Fibroblast of the aortic adventitia (primary cell): ENCODE measurements at regions not wholly inside any gene's neighbourhood (a gene's known extent, or its start where the extent isn't known, plus 50 kb on each side); places are given as distances from the start of the nearest gene placed in this dataset.
A peak's percentile ranks its signal among the peaks of the same experiment; 100 is the strongest.

Source experiments
- DNase-seq: peaks from one replicate; pipeline ENCODE4 v3.0.0-alpha.2; 2010; ENCODE audit warnings: low read depth
- H3K4me3 ChIP-seq: 2 replicates; pipeline ENCODE4 v1.5.1; 2011; ENCODE audit warnings: low read depth, mild to moderate bottlenecking, control low read depth, low read length, moderate library complexity
- TF ChIP-seq, protein P1 (sequence below): IDR thresholded peaks from 2 replicates; pipeline ENCODE4 v1.5.1; 2011; ENCODE audit warnings: mild to moderate bottlenecking, low read length, control low read depth, inconsistent platforms; ENCODE audit not compliant: insufficient read depth

DNA sequence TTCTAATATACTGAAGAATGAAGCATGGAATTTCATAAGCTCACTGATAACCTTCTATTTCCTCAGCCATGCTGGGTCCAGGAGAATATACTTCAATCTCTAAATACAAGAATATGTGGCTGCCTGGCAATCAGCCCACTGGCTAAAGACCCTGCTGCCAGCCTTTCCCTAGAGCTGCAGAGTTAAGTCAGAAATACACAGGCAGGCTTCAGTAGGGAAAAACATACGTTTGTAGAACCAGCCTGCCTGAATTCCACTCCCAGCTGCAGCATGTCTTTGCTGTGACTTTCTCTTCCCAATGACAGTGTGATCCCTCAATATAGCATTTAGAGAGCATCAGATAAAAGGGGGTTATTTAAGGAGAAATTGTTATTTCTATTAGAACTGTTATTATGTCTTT lies 289.1 kb downstream of the PCDH19 start:
- TF ChIP-seq, protein P1, sequence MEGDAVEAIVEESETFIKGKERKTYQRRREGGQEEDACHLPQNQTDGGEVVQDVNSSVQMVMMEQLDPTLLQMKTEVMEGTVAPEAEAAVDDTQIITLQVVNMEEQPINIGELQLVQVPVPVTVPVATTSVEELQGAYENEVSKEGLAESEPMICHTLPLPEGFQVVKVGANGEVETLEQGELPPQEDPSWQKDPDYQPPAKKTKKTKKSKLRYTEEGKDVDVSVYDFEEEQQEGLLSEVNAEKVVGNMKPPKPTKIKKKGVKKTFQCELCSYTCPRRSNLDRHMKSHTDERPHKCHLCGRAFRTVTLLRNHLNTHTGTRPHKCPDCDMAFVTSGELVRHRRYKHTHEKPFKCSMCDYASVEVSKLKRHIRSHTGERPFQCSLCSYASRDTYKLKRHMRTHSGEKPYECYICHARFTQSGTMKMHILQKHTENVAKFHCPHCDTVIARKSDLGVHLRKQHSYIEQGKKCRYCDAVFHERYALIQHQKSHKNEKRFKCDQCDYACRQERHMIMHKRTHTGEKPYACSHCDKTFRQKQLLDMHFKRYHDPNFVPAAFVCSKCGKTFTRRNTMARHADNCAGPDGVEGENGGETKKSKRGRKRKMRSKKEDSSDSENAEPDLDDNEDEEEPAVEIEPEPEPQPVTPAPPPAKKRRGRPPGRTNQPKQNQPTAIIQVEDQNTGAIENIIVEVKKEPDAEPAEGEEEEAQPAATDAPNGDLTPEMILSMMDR, result no peak
- DNase-seq, result no peak
- H3K4me3 ChIP-seq, result no peak overlapping the region

DNA sequence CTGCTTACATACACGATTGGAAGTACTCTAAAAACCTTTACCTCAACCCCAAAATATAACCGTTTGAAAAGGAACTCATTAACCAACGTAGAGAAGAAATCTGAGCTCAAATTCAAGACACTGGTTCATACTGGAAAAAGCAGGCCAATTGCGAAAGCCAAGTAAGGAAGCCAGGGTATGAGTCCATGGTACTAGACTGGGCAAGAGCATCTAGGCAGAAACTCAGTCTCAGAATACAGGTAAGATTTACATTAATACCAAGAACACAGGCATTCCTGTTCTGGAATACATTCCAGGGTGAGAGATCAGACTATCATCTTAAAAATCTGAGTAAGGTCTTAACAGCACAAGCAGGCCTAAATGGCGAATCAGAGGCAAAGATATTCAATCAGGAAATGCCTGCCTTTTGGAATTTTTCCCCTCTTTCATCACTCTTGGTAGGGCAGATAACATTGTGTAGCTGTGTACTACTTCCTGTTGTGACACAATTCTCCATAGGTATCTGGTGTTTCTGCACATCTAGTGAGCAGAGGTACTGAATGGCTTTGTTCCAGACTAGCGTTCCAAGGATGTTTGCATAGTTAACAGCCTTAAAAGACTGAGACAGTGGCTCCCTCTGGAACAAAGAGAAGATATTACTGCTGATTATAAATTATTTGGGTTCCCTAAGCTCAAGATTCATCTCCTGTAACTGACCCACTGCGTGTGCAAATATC lies 311.3 kb downstream of the PCDH19 start:
- peak; percentile 70 for DNase-seq

DNA sequence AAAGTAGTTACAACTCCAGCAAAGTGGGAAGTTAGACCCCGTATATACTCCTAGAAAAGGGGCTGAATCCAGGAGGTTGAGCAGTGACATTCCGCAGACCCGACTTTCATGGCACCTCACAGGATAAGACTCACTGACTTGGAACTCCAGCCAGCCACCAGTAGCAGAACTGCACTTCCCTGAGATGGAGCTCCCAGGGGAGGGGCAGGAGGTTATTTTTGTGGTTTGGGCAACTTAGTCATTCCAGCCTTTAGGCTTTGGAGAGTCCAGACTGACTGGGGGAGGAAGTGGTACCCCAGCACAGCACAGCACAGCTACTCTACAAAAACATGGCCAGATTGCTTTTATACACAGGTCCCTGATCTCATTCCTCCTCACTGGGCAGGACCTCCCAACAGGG lies 319.1 kb downstream of the PCDH19 start:
- DNase-seq, result peak; percentile 49
- TF ChIP-seq, protein P1, result no peak
- no peak overlapping the region for H3K4me3 ChIP-seq

More for the DNA sequence above, 311.3 kb downstream of the PCDH19 start:
- no peak overlapping the region for H3K4me3 ChIP-seq
- TF ChIP-seq, protein P1, result no peak

DNA sequence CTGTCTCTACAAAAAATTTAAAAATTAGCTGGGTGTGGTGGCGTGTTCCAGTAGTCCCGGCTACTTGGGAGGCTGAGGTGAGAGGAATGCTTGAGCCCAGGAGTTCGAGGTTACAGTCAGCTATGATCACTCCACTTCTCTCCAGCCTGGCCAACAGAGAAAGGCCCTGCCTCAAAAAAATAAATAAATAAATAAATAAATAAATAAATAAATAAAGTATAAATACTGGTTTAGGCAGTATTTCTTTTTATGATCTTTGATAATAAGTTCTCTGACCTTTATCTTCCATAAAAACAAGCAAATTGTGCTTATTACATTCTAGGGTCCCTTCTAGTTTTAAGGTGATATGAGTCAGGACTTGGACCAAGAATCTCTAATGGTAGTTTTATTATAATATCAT lies 320.3 kb downstream of the PCDH19 start:
- TF ChIP-seq, protein P1, result no peak
- DNase-seq, result no peak

DNA sequence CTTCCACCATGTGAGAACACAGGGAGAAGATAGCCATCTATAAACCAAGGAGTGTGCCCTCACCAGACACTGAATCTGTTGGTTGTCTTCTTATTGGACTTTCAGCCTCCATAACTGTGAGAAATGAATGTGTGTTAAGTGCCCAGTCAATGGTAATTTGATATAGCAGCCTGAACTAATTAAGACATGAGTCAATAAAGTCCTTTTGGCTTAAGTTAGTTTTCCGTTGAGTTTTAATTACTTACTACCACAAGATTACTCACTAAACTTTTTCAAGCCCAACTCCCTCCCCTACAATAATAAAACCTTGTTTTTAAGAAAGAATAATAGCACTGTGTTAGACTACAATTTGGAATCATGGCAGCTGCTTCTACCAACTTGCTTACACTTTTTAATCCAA lies 324.2 kb downstream of the PCDH19 start:
- no peak for DNase-seq
- no peak overlapping the region for H3K4me3 ChIP-seq
- TF ChIP-seq, protein P1, result no peak

More for the DNA sequence above, 320.3 kb downstream of the PCDH19 start:
- H3K4me3 ChIP-seq, result no peak overlapping the region

DNA sequence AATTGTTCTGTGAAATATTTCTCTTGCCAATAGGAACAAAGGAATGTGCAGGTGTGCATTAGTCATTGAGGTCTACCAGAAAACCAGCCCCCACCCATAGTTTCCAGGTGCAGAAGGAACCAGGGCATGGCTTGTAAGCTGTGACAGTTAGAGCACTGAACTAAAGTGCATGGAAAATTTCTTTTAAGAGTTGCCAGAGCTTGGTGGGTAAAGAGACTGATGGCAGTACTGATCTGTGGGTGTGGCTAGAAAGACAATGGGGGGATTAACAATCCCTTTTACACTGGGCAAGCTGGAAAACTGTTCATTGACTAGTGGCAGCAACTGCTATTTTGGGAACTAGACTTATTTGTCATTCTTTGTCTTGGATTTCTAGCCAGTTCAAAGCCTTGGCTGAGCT lies 326.9 kb downstream of the PCDH19 start:
- no peak for DNase-seq
- TF ChIP-seq, protein P1, result no peak
- no peak overlapping the region for H3K4me3 ChIP-seq

DNA sequence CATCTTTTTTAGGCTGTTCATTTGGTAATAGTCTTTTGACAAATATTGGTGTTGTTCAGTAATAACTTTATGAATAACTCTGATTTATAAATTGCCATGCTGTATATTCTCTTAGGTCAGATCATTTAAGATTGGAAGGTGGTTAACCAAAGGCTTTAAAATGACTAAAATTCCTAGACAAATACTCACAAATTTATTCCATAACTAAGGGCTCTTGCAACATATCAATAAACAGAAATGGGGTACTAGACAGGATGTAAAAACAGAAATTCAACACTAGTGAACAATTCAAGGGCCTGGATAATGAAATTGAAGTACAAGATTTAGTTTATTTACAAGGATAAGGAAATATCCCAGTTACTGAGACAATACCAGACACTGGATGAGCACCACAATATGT lies 328.6 kb downstream of the PCDH19 start:
- no peak overlapping the region for H3K4me3 ChIP-seq
- TF ChIP-seq, protein P1, result no peak
- no peak for DNase-seq
